ENCODE measurements at regions not wholly inside any gene's neighbourhood (a gene's known extent, or its start where the extent isn't known, plus 50 kb on each side); places are given as distances from the start of the nearest gene placed in this dataset.

DNA sequence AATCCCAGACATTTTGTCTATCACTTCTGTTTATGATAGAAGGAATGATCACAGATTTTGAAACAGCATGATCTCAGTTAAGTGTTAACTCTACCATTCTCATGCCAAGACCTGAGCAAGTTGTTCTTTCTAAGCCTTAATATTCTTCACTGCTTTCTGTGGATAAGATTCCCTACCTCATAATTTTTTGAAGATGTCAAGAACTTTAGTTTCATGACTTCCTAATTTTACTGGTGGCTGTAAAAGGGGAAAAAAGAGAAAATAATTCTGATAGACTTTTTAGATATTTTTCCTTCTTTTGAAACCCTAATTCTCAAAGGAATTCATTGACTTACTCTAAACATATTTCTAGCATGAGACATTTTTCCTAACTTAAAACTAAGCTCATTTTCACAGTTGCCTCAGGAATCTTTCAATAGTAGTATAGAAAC lies 520.0 kb upstream of the LUZP2 start:
- H3K9me3 Mint-ChIP-seq = no peaks in the 10 kb centered on the region
- no peaks in the 10 kb centered on the region for H3F3A ChIP-seq (ENCODE audit: low read depth)
- H3K4me3 Mint-ChIP-seq = no peak overlapping the region
- no peaks in the 10 kb centered on the region for H3K27me3 ChIP-seq
- H3K4me2 ChIP-seq = no peak overlapping the region
- H3K36me3 Mint-ChIP-seq = no peaks in the 10 kb centered on the region
- no peak for DNase-seq (ENCODE audit: low spot score)
- no peak for TF ChIP-seq EZH2 (IDR thresholded peaks at IDR 0.05)
- TF ChIP-seq, protein P1, sequence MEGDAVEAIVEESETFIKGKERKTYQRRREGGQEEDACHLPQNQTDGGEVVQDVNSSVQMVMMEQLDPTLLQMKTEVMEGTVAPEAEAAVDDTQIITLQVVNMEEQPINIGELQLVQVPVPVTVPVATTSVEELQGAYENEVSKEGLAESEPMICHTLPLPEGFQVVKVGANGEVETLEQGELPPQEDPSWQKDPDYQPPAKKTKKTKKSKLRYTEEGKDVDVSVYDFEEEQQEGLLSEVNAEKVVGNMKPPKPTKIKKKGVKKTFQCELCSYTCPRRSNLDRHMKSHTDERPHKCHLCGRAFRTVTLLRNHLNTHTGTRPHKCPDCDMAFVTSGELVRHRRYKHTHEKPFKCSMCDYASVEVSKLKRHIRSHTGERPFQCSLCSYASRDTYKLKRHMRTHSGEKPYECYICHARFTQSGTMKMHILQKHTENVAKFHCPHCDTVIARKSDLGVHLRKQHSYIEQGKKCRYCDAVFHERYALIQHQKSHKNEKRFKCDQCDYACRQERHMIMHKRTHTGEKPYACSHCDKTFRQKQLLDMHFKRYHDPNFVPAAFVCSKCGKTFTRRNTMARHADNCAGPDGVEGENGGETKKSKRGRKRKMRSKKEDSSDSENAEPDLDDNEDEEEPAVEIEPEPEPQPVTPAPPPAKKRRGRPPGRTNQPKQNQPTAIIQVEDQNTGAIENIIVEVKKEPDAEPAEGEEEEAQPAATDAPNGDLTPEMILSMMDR (IDR thresholded peaks at IDR 0.05) = no peak
- no peak for TF ChIP-seq EZH2phosphoT487 (IDR thresholded peaks at IDR 0.05)
- H3K4me1 ChIP-seq = peaks cover 15% of the 10 kb centered on the region
- H4K20me1 ChIP-seq (ENCODE audit: low read depth) = no peaks in the 10 kb centered on the region
- H3K4me1 Mint-ChIP-seq = peaks cover 12% of the 10 kb centered on the region
- no peak overlapping the region for H3K27ac Mint-ChIP-seq
- no peaks in the 10 kb centered on the region for H3K79me2 ChIP-seq (ENCODE audit: low read depth)
- H3K27ac ChIP-seq = no peak overlapping the region
- no peaks in the 10 kb centered on the region for H3K27me3 Mint-ChIP-seq (ENCODE audit: insufficient read depth, low read depth)
- no peaks in the 10 kb centered on the region for H3K9me3 ChIP-seq (ENCODE audit: low read depth)
- H2AFZ ChIP-seq (replicated peaks) = no peak overlapping the region
- H3K9ac ChIP-seq = no peak overlapping the region
- no peak overlapping the region for H3K4me3 ChIP-seq
- H3K36me3 ChIP-seq = no peaks in the 10 kb centered on the region

DNA sequence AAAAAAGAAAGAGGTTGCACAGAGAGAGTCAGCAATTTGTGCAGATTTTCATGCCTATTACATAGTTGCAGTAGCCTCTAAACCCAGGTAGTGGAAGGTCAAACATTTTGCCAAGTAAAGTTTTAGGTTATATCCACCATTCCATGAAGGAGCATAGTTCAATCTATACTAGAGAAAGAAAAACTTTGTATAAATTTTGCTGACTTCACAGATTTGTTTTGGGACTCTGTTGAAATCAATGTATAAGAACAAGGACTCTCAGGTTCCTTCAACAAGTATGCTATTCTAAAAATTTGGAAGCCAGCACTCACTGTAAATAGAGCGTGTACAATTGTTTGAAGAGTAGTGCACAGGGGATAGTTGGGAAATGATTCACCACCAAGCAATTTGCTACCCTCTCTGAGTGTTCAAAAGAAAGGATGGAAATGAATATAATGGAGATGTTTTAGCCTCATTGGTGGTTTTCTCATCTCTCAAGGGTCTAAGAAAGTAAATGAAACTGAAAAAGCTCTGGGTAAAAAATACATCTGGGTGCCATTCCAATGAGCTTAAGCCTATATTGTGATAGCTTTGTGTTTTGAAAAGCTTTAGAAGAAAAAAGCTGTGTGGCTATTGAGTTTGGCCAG lies 508.4 kb upstream of the LUZP2 start:
- Histone ChIP-seq H3K4me3 (no peak overlapping the region), H2AFZ (replicated peaks) (peak overlapping the region; percentile 70), H3K27me3 (no peaks in the 10 kb centered on the region), H3K9me3 (ENCODE audit: low read depth) (no peaks in the 10 kb centered on the region), H3F3A (ENCODE audit: low read depth) (peaks cover 6% of the 10 kb centered on the region), H3K4me1 (peaks cover 45% of the 10 kb centered on the region), H3K4me2 (peak overlapping the region; percentile 19), H3K27ac (no peak overlapping the region), H3K36me3 (no peaks in the 10 kb centered on the region), H3K9ac (no peak overlapping the region), H4K20me1 (ENCODE audit: low read depth) (no peaks in the 10 kb centered on the region), H3K79me2 (ENCODE audit: low read depth) (no peaks in the 10 kb centered on the region)
- Mint-ChIP-seq H3K4me3 (no peak overlapping the region), H3K27me3 (ENCODE audit: insufficient read depth, low read depth) (no peaks in the 10 kb centered on the region), H3K4me1 (peaks cover 17% of the 10 kb centered on the region), H3K36me3 (no peaks in the 10 kb centered on the region), H3K9me3 (no peaks in the 10 kb centered on the region), H3K27ac (no peak overlapping the region)
- TF ChIP-seq, protein P1 (IDR thresholded peaks at IDR 0.05) = no peak
- TF ChIP-seq EZH2 (IDR thresholded peaks at IDR 0.05) = no peak
- TF ChIP-seq EZH2phosphoT487 (IDR thresholded peaks at IDR 0.05) = no peak
- no peak for DNase-seq (ENCODE audit: low spot score)

DNA sequence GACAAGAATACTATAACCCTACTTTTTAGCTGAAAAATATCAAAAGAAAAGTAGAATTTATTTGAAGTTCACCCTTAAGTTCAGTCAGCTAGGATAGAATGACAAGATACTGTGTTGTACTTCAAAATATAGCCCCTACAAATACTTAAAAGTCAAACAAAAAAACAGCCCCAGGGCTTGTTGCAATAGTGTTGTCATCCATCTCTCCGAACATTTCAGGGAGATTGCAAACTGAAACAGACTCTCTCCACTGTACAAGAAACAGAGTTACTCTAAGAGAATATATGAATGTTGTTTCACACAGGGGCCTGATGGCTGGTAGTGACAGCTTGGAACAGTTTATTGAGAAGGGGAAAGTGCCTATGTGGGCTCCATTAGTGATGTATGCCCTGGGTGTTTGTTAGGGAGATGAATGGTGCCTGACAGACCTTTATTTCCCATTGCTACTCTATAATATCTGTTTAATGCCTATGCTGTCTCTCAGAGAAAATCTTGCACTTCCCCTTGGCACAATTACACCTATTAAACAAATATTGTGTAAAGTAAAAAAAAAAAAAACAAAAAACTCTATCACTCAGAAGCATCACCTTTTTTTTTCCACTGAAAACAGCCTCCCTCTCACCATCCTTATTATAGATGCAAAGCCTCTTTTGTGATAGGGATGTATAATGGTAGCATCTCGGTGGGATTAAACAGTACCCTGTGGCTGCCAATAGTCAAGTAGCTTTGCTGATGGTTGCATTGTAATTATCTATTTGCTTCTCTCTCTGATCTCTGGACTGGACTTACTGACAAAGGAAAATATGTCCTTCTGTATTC lies 506.3 kb upstream of the LUZP2 start:
- H3K27ac Mint-ChIP-seq = no peak overlapping the region
- no peaks in the 10 kb centered on the region for H3K36me3 Mint-ChIP-seq
- H3K27ac ChIP-seq = peak overlapping the region; percentile 7
- no peak overlapping the region for H3K4me3 Mint-ChIP-seq
- DNase-seq (ENCODE audit: low spot score) = peak; percentile 59
- H3K27me3 Mint-ChIP-seq (ENCODE audit: insufficient read depth, low read depth) = no peaks in the 10 kb centered on the region
- H3K9ac ChIP-seq = no peak overlapping the region
- peaks cover 17% of the 10 kb centered on the region for H3K4me1 Mint-ChIP-seq
- H3F3A ChIP-seq (ENCODE audit: low read depth) = peaks cover 6% of the 10 kb centered on the region
- H3K79me2 ChIP-seq (ENCODE audit: low read depth) = no peaks in the 10 kb centered on the region
- peak overlapping the region; percentile 45 for H3K4me2 ChIP-seq
- no peaks in the 10 kb centered on the region for H3K9me3 Mint-ChIP-seq
- H2AFZ ChIP-seq (replicated peaks) = no peak overlapping the region
- H3K9me3 ChIP-seq (ENCODE audit: low read depth) = no peaks in the 10 kb centered on the region
- peaks cover 45% of the 10 kb centered on the region for H3K4me1 ChIP-seq
- no peaks in the 10 kb centered on the region for H3K27me3 ChIP-seq
- TF ChIP-seq EZH2 (IDR thresholded peaks at IDR 0.05) (no peak), EZH2phosphoT487 (IDR thresholded peaks at IDR 0.05) (no peak)
- TF ChIP-seq, protein P1 (IDR thresholded peaks at IDR 0.05) = no peak
- no peaks in the 10 kb centered on the region for H3K36me3 ChIP-seq
- no peak overlapping the region for H3K4me3 ChIP-seq
- no peaks in the 10 kb centered on the region for H4K20me1 ChIP-seq (ENCODE audit: low read depth)

Data from neural progenitor cell (in vitro differentiated cells).